H1 (cell line): ENCODE measurements at regions not wholly inside any gene's neighbourhood (a gene's known extent, or its start where the extent isn't known, plus 50 kb on each side); places are given as distances from the start of the nearest gene placed in this dataset.

ENCODE experiments used
- CTCF ChIA-PET: fragments of 300-600 bp; sonication (Branson Sonifier 250); formaldehyde crosslinking; loops from one replicate; lab custom pipeline; 2021; ENCODE audit not compliant: partially characterized antibody; lab: Charles Lee
- POLR2A ChIA-PET: fragments of 300-600 bp; sonication (Branson Sonifier 250); formaldehyde crosslinking; loops from one replicate; lab custom pipeline; 2021; ENCODE audit warnings: inconsistent platforms; ENCODE audit not compliant: partially characterized antibody; lab: Charles Lee
- DNase-seq, 2 experiments: peaks; one replicate each; pipeline versions ENCODE4 v3.0.0 to v3.0.0-alpha.2; 2010 to 2022; ENCODE audit warnings: low spot score in 2 of 2, low read depth in 1 of 2, mixed read lengths in 1 of 2
- FAIRE-seq: peaks from 2 replicates; lab custom pipeline; 2011; peaks lifted over from hg19 to GRCh38; lab: Jason Lieb, UNC
- H2AFZ ChIP-seq: 2 replicates; pipeline ENCODE4 v1.8.1; 2012; ENCODE audit warnings: low read length, inconsistent platforms
- H2AK5ac ChIP-seq: 2 replicates; pipeline ENCODE4 v1.6.1; 2013; ENCODE audit warnings: low read depth, low read length
- H2BK120ac ChIP-seq: replicated peaks from 2 replicates; pipeline ENCODE3; 2013; ENCODE audit warnings: low read depth, low read length, inconsistent platforms
- H2BK12ac ChIP-seq: 2 replicates; pipeline ENCODE4 v1.6.1; 2013; ENCODE audit warnings: low read depth, low read length
- H2BK15ac ChIP-seq: 2 replicates; pipeline ENCODE4 v1.6.1; 2013; ENCODE audit warnings: low read length
- H2BK20ac ChIP-seq: 2 replicates; pipeline ENCODE4 v1.6.1; 2013; ENCODE audit warnings: low read length
- H2BK5ac ChIP-seq: 2 replicates; pipeline ENCODE4 v1.6.1; 2013; ENCODE audit warnings: low read depth, low read length
- H3K14ac ChIP-seq: 2 replicates; pipeline ENCODE4 v1.6.1; 2013; ENCODE audit warnings: inconsistent platforms; ENCODE audit not compliant: insufficient read length
- H3K18ac ChIP-seq: 2 replicates; pipeline ENCODE4 v1.6.1; 2013; ENCODE audit warnings: low read length; ENCODE audit errors: extremely low read depth
- H3K23ac ChIP-seq: 2 replicates; pipeline ENCODE4 v1.6.1; 2013; ENCODE audit warnings: inconsistent platforms; ENCODE audit not compliant: insufficient read length
- H3K23me2 ChIP-seq: 2 replicates; pipeline ENCODE4 v1.6.1; 2013; ENCODE audit warnings: low read depth, low read length
- H3K27ac ChIP-seq: 2 replicates; pipeline ENCODE4 v1.6.1; 2011; ENCODE audit warnings: low read depth, low read length, inconsistent platforms
- H3K27me3 ChIP-seq, 4 experiments: replicated peaks in 1 of 4; 1 replicate in 1 of 4; 2 replicates in 3 of 4; pipeline versions ENCODE4 v1.6.1 to v1.8.1; 2011 to 2013; ENCODE audit warnings: low read length in 3 of 4, mild to moderate bottlenecking in 3 of 4, inconsistent platforms in 2 of 4, mixed read lengths in 2 of 4, moderate library complexity in 1 of 4; ENCODE audit not compliant: control insufficient read depth in 3 of 4, insufficient read depth in 3 of 4; ENCODE audit errors: extremely low read depth in 1 of 4
- H3K36me3 ChIP-seq, 4 experiments: 2 replicates each; pipeline versions ENCODE4 v1.6.1 to v1.8.1; 2011 to 2013; ENCODE audit warnings: mild to moderate bottlenecking in 4 of 4, low read length in 3 of 4, moderate library complexity in 2 of 4, control low read depth in 1 of 4, inconsistent platforms in 1 of 4; ENCODE audit not compliant: insufficient read depth in 4 of 4, control insufficient read depth in 2 of 4
- H3K4ac ChIP-seq: replicated peaks from 2 replicates; pipeline ENCODE3; 2013; ENCODE audit warnings: low read length, low read depth, mixed read lengths, inconsistent platforms; ENCODE audit not compliant: insufficient read length
- H3K4me1 ChIP-seq, 4 experiments: replicated peaks in 1 of 4; 1 replicate in 1 of 4; 2 replicates in 3 of 4; pipeline versions ENCODE4 v1.6.1 to v1.8.1; 2011 to 2013; ENCODE audit warnings: low read length in 3 of 4, inconsistent platforms in 2 of 4, mixed read lengths in 1 of 4; ENCODE audit not compliant: insufficient read depth in 4 of 4, control insufficient read depth in 3 of 4
- H3K4me2 ChIP-seq, 2 experiments: 2 replicates each; pipeline versions ENCODE4 v1.6.1 to v1.8.1; 2011 to 2013; ENCODE audit warnings: low read depth in 2 of 2, low read length in 2 of 2, control low read depth in 1 of 2, inconsistent platforms in 1 of 2, mild to moderate bottlenecking in 1 of 2; ENCODE audit not compliant: insufficient read depth in 1 of 2
- H3K4me3 ChIP-seq, 4 experiments: fragments of 200-600, 300-600 bp in 1 of 4; sonication (generic), shearing (Covaris generic), sonication (Bioruptor Twin) in 1 of 4; 2 replicates each; pipeline versions ENCODE4 v1.5.1 to v1.8.1; 2011 to 2016; ENCODE audit warnings: low read length in 4 of 4, low read depth in 3 of 4, control low read depth in 2 of 4, inconsistent platforms in 2 of 4, mild to moderate bottlenecking in 2 of 4, mixed read lengths in 1 of 4, moderate library complexity in 1 of 4; ENCODE audit not compliant: insufficient read depth in 2 of 4; ENCODE audit errors: extremely low read depth in 1 of 4
- H3K56ac ChIP-seq: replicated peaks from 2 replicates; pipeline ENCODE3; 2013; ENCODE audit warnings: low read depth, mild to moderate bottlenecking, mixed read lengths, low read length, inconsistent platforms; ENCODE audit not compliant: insufficient read length
- H3K79me1 ChIP-seq: 2 replicates; pipeline ENCODE4 v1.6.1; 2013; ENCODE audit warnings: low read depth, low read length, control low read depth
- H3K79me2 ChIP-seq, 2 experiments: 2 replicates each; pipeline versions ENCODE4 v1.6.1 to v1.8.1; 2012 to 2013; ENCODE audit warnings: low read length in 2 of 2, mild to moderate bottlenecking in 2 of 2, inconsistent platforms in 1 of 2; ENCODE audit not compliant: insufficient read depth in 2 of 2, control insufficient read depth in 1 of 2
- H3K9ac ChIP-seq, 4 experiments: replicated peaks in 1 of 4; 1 replicate in 1 of 4; 2 replicates in 3 of 4; pipeline versions ENCODE4 v1.6.1 to v1.8.1; 2011 to 2013; ENCODE audit warnings: low read depth in 3 of 4, low read length in 3 of 4, control low read depth in 2 of 4, mild to moderate bottlenecking in 2 of 4, moderate library complexity in 2 of 4, inconsistent platforms in 1 of 4; ENCODE audit errors: extremely low read depth in 1 of 4
- H3K9me3 ChIP-seq, 2 experiments: 2 replicates each; pipeline versions ENCODE4 v1.6.1 to v1.8.1; 2012 to 2013; ENCODE audit warnings: mild to moderate bottlenecking in 2 of 2, moderate library complexity in 2 of 2, control low read depth in 1 of 2, inconsistent platforms in 1 of 2, low read depth in 1 of 2, low read length in 1 of 2, mixed read lengths in 1 of 2; ENCODE audit not compliant: insufficient read depth in 2 of 2
- H4K20me1 ChIP-seq, 2 experiments: replicated peaks in 1 of 2; 2 replicates each; pipeline versions ENCODE3 to v1.8.1; 2011 to 2013; ENCODE audit warnings: inconsistent platforms in 2 of 2, low read length in 2 of 2, mild to moderate bottlenecking in 1 of 2; ENCODE audit not compliant: insufficient read depth in 2 of 2, control insufficient read depth in 1 of 2
- H4K5ac ChIP-seq: 2 replicates; pipeline ENCODE4 v1.6.1; 2013; ENCODE audit warnings: low read length, low read depth, mixed read lengths, inconsistent platforms; ENCODE audit not compliant: insufficient read length
- H4K8ac ChIP-seq: 2 replicates; pipeline ENCODE4 v1.8.0; 2013; ENCODE audit warnings: mild to moderate bottlenecking, moderate library complexity, low read length, inconsistent platforms; ENCODE audit not compliant: insufficient read depth; ENCODE audit errors: extremely low read depth
- H4K91ac ChIP-seq: replicated peaks from 2 replicates; pipeline ENCODE3; 2013; ENCODE audit warnings: low read length, mixed read lengths, inconsistent platforms; ENCODE audit not compliant: insufficient read length
- NRF1 ChIP-seq: IDR thresholded peaks from 2 replicates; pipeline ENCODE4 v1.6.1; 2011; ENCODE audit warnings: mild to moderate bottlenecking, low read depth, low read length, improper control_type of control experiment
- WGBS, 2 experiments: shearing (Covaris generic) in 1 of 2; methylation state at CpG; one replicate each; pipeline versions ENCODE4 v1.1.6 to v1.1.7; 2013 to 2015; ENCODE audit warnings: low lambda C conversion rate in 2 of 2, mixed read lengths in 2 of 2, inconsistent platforms in 1 of 2, low coverage in 1 of 2, missing lambda C conversion rate in 1 of 2; ENCODE audit not compliant: insufficient replicate concordance in 2 of 2, insufficient coverage in 1 of 2, insufficient read length in 1 of 2; ENCODE audit errors: extremely low coverage in 1 of 2, missing lambda C conversion rate in 1 of 2; 5-methylcytosine and 5-hydroxymethylcytosine counted together

- Histone ChIP-seq H3K18ac (no peak overlapping the region), H3K23me2 (0 out of 2 replicates have a peak, but pooled peaks cover 5% of the 10 kb centered on the region), H2BK120ac (no peak overlapping the region), H2BK5ac (no peak overlapping the region), H3K4me3 (no peak overlapping the region), H3K14ac (no peak overlapping the region)
- FAIRE-seq = no peak
- CTCF ChIA-PET = interaction anchor here (0.8 to 1.9 kb wide), 4 partner anchors 10 to 142 kb away, joined by 3 to 5 read pairs (median 4); no protein-coding TSS in a partner anchor
- POLR2A ChIA-PET = no interaction called here
- no peak for TF ChIP-seq NRF1
- TF ChIP-seq, all 59 proteins: peak for 0
- Histone ChIP-seq H2AFZ (no peak overlapping the region), H2BK15ac (no peak overlapping the region), H2BK20ac (no peak overlapping the region), H4K91ac (no peak overlapping the region), H3K27ac (no peak overlapping the region), H3K4me1 (peaks cover 0 to 4% (median under 1%) of the 10 kb centered on the region in 4 experiments; a peak in 4 of 7 replicates), H3K27me3 (no peaks in the 10 kb centered on the region), H3K36me3 (no peaks in the 10 kb centered on the region; a peak in 1 of 8 replicates), H2AK5ac (no peak overlapping the region; the same call in 1 of the 2 replicates), H3K79me1 (peaks cover 3% of the 10 kb centered on the region), H3K4ac (no peak overlapping the region), H4K20me1 (peaks cover 2 to 6% of the 10 kb centered on the region in 2 experiments), H3K9ac (no peak overlapping the region; a peak in 1 of 7 replicates), H2BK12ac (no peak overlapping the region), H4K5ac (no peak overlapping the region), H3K79me2 (peaks cover 2 to 10% of the 10 kb centered on the region in 2 experiments; a peak in 3 of 4 replicates), H3K23ac (no peak overlapping the region), H3K4me2 (no peak overlapping the region), H4K8ac (no peak overlapping the region), H3K9me3 (0 out of 4 replicates have a peak, but pooled peaks cover 0 to 5% of the 10 kb centered on the region in 2 experiments), H3K56ac (no peak overlapping the region)
- WGBS, 2 experiments = 87% methylated on average over 12 of the region's 12 CpGs; no CpG with 5 or more reads in 1 of the 2 experiments
- no peak for DNase-seq
Measured at GRCh38 chr11:70620510-70621184, 222.3 kb downstream of the CTTN start.
